HG03175 (cell line): ENCODE measurements at regions not wholly inside any gene's neighbourhood (a gene's known extent, or its start where the extent isn't known, plus 50 kb on each side); places are given as distances from the start of the nearest gene placed in this dataset.
A peak's percentile ranks its signal among the peaks of the same experiment; 100 is the strongest.

Source experiments
- ATAC-seq: cut with Tn5 transposase; IDR thresholded peaks from one replicate; pipeline ENCODE4 v1.9.1; 2021; ENCODE audit warnings: mild to moderate bottlenecking, moderate library complexity; ENCODE audit not compliant: unreplicated experiment

DNA sequence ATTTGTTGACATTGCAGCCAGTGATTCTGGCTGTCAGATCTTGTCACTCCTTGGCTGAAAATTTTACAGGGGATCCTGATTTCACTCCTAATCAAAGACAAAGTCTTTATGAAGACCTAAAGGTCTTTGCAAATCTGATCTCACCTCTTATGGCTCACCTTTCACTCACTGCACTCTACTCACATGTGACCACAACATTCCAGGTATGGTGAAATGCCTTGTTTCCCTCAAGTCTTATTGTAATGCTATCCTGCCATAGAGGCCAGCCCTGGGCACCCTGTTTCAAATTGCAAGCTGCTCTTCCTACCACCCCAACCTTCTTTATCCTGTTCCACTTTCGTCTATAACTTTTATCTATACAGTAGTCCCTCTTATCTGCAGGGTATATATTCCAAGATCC, 200.1 kb downstream of the NDFIP2 start:
- ATAC-seq: no peak

DNA sequence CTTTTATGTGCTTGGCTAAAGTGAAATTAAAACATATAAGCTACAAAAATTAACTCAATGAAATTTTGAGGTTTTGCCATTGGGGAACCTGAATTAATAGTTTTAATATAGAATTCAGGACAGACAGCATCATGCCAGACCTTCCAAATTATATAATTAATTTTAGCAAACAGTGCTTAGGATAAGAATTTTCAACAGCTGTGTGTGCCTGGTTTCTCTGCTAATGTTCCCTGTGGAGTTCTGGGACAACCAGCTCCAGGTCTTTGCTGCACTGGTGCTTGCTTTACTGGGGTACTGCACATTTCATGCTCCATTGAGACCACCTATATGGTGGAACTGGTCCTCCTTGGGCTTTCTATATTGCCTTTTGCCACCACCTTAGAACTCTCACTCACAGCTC, 199.5 kb downstream of the NDFIP2 start:
- no peak for ATAC-seq

DNA sequence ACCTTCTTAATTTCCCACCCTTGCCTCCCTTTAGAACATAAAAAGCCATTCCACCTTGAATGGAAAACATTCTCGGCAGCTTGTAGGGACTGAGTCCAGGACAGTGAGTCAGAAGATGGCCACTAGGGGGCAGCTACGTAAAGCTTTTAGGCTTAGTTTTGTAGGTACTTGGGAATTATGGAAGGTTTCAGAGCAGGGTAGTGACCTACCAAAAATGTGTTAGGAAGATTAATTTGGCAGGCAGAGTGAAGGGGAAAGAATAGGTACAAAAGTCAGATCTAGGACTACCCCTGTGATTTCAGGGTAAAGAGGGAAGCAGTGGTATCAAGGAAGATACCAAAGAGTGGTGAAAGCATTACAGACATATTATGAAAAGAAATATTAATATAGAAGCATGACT, 198.4 kb downstream of the NDFIP2 start:
- ATAC-seq: peak; percentile 78

DNA sequence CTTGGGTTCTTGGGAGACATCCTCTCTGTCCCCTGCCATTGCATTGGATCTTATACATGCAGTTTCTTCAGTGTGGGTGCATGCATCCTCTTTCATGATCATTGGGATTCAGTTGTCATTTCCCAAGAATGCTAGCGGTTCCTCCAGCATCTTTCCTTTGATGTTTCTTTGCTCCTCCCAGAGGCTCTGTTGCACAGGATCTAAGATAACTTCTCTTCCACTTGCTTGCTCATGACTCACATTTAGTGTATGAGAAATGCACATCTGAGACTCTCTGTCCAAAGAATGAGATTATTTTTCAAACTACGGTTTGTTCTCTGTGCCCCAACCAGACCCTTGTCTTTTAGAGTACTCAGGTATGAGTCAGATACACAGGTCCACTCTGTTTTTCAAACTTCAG, 197.1 kb downstream of the NDFIP2 start:
- ATAC-seq: no peak

DNA sequence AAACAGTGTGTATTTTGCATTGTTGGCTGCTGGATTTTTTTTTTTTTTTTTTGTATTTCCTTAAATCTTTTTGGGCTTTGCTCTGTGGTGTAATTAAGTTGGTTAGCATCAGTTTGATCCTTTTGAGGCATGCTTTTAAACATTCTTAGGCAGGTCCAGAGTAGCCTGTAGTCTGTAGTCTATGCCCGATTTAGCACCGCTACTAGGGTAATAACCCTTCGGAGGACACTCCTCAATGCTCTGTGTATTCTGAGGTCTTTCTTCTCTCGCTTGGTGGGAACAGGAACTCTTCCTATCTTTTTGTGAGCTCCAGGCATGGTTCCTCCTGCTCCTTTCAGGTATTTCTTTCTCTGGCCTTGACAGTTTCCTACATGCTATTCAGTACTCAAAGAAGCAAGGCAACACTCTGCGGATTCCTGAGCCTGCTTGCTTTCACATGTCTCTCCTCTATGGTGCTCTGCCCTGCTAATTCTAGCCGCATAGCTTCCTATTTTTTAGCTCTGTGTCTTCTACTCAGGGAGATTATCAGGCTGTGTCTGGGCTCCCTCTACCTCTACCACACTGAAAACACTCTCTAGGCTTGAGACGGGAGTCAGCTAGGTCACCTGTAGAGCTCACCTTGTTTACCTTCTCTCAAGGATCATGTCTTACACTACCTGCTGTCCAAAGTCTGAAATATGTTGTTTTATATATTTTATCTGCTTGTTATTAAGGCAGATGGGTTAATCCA, 195.1 kb downstream of the NDFIP2 start:
- ATAC-seq: no peak

DNA sequence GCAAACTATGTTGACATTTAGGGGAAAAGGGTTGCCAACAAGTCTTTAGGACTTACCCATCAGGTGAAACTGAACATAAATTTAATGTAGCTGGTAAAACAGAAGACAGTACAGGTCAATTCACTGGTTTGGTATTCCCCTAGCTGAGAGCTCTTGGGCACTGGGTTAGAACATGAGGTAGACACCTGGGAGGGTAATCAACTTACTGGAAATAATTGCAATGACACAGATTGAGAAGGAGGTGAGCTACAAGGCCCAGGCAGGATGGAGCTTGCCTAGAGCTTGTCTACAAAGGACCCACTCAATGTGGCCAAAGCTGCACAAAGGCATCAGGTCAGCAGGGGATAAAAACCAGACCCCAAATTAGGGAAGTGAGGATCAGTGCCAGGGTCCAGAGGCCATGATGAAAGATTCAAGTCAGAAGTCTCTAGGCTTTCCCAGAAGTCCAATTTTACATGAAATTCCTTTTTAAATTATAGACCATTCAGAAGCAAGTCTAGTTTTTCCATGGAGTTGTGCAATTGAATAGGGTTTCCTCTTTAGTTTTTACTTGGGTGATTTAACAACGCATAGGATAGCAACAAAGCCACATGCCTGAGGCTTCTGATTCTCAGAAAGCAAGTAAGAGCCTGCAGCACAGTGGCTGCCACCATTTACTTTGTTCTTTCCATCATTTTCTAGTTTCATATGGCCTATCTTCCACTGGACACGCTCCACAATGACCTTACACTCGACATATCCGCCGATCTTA, 194.0 kb downstream of the NDFIP2 start:
- ATAC-seq: no peak

DNA sequence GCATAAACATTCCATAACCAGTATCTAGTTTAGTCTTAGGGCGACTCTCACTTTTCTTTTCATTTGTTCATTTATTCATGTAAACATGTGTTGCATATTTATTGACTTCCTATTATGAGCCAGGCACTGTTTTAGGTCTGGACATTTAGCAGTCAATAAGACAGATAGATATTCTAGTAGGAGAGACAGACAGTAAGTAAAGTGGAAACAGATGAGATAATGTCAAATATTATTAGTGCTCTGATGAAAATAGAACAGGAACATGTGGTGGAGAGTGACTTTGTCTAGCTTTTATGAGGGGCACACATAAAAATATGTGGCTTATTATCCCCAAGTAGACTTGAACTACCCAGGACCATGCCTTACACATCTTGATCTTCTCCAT, 193.0 kb downstream of the NDFIP2 start:
- ATAC-seq: no peak

DNA sequence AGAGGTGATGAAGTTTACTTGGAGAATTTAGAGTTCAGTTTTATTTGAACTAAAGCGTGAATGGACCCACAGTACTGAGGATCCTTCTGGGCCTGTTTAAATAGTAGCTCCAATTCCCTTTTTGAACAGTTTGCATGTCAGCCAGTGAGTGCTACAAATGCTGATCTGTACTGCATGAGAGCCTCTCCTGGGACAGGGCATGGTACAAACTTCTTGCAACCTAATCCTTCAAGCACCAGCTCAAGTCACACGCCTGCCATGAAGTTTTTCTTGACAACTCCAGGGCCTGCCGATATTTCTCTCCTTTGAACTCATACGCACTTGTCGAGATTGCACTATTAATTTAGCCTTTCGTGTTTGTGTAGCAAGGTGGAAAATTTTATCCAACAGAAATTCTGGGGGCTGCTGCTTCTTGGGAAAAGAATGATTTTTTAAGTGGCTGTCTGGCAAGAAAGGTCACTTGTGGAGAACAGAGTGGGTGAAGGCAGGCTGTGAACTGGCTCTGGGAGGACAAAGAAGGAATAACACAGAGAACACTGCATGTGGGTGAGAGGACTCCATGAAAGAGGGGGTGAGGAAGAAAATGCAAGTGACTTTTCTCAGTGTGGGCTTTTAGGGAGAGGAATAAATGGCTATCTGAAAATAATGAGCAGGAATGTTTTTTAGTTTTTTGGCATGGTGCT, 192.5 kb downstream of the NDFIP2 start:
- ATAC-seq: no peak

DNA sequence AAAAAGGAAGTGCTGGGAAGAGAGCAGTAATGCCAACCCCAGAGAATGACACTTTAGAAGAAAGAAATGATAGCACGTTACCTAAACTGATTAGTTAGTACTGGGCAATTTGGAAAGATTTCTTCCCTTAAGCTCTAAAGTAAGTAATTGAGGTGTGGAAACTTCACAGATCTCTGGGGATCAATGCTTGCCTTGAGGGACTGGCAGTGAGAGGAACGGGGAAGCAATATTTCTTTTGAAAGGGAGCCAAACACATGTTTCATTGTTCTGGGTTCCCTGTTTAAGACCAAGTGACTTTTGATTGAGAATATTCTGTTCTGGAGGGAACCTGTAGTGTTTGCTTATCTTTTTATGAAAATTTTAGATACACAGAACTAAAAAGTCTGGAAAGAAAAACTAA, 190.5 kb downstream of the NDFIP2 start:
- no peak for ATAC-seq

DNA sequence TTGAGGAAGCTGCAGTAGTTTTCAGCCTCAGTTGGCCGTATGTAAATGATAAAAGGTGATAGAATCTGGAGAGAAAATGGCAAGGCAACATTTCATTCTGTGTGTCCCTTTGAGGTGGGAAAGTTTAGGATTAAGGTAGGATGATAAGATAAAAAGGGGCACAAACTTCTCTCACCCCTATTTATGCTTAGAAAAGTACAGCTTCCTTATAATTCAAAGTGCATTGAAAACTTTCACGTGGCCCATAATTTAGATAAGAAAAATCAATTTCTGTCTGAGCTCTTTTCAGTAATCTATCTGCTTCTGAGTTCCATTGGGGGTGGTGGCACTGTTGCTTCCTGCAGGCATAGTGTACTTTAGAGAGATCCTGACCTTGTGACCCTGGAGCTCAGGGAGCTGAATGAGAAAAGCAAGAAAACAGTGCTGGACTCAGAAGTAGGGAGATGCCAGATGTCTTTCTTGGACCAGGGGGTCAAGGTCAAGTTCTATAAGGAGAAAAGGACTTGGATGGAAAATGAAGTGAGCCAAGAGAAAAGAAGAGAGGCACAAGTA, 187.3 kb downstream of the NDFIP2 start:
- no peak for ATAC-seq

DNA sequence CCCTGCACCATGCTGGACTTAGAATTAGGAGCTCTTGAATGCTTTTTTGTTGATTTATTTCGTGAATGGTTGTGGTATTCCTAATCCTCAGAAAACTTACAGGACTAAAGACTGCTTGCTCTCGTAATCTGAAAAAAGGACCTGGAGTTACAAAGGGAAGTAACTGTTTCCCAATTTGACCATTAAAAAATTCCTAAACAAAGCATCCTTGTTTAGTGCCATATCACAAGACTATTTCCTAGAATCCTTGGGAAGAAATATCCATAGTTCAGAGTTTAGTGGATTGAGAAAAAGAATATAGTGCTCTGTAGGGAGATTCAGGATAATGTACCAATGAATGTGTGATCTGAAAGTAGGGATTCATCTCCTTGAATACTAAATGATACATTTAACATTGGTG, 186.8 kb downstream of the NDFIP2 start:
- ATAC-seq: no peak

DNA sequence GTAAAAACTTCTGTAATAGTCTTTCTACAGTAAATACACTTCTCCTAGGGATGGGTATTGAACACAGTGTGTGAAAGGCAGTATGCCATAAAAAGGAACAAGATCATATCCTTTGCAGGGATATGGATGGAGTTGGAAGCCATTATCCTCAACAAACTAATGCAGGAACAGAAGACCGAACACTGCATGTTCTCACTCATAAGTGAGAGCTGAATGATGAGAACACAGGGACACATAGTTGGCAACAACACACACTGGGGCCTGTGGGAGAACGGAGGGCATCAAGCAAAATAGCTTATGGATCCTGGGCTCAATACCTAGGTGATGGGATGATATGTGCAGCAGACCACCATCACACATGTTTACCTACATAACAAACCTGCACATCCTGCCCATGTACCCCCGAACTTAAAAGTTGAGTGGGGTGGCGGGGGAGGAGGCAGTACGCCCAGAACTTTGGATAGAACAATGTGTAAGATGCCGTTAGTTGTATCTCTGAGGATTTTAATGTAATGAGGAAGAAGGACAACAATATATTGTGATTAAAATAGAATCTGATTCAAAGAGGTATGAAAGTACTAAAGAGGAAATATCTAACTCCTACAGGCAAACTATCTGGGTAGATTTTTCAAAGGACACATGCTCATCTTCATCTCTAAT, 183.2 kb downstream of the NDFIP2 start:
- ATAC-seq: no peak

DNA sequence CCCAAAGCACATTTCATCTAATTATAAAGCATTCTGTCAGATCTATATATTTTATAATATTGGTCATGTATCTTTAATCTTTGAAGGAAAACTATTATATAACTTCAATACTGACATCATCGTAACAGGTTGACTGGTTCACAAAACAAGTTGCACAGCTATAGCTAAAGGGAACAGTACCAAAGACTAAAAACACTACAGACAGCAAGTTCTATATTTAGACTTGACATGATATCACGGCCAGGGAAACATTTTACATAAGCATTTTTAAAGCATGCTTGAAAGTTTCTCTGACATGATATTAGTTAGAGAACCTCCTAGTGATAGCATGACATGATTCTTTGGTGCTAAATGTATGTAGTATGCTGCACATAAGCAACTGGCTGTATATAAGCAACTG, 182.5 kb downstream of the NDFIP2 start:
- no peak for ATAC-seq

DNA sequence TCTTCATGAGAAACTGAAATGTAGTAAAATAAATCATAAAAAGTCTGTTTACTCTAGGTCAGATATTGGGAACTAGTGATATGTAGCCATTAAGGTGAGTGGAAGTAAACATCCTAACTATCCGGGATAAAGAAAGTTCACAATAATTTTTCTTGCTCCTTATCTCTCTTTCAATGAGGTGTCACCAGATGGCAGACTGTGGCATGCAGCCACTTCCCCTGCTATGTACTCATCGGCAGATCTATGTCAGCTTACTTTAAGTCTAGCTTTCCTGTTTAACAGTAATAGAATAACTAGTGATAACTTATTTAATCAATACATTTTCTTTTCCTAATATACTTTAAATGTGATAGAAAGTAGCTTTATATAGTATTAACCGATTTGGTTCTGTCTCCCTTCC, 181.9 kb downstream of the NDFIP2 start:
- ATAC-seq: no peak

DNA sequence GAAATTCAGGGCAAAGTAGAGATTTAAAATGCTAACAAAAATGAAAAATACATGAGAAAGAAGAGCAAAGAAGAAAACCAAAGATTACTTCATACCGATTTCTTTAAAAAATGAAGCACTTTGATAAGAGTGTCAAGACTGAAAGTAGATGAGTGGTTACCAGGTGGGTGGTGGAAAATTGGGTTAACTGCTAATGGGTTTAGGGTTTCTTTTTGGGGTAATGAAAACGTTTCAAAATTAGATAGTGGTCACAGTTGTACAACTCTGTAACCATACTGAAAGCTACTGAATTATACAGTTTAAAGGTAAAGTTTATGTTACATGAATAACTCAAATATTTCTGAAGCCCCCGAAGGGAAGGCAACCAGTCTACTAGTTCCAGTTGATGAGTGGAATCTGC, 179.4 kb downstream of the NDFIP2 start:
- no peak for ATAC-seq

DNA sequence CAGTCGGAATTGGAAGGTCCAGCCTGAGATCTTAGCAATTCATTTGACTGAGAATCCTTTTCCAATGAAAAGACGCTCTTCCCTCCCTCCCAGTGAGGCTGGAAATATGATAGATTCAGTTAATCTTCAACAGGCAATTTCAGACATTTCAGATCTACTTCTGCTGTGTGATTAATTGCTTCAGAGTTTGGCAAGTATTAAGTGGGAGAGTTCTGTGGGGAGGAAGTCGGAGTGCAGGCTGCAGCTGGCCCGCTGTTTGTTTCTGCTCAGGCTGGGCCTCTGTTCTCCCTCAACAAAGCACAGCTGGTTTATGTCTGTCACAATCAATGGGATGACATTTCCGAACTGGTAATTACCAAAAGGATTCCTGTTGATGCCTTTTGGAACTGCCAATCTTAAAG, 178.2 kb downstream of the NDFIP2 start:
- no peak for ATAC-seq

DNA sequence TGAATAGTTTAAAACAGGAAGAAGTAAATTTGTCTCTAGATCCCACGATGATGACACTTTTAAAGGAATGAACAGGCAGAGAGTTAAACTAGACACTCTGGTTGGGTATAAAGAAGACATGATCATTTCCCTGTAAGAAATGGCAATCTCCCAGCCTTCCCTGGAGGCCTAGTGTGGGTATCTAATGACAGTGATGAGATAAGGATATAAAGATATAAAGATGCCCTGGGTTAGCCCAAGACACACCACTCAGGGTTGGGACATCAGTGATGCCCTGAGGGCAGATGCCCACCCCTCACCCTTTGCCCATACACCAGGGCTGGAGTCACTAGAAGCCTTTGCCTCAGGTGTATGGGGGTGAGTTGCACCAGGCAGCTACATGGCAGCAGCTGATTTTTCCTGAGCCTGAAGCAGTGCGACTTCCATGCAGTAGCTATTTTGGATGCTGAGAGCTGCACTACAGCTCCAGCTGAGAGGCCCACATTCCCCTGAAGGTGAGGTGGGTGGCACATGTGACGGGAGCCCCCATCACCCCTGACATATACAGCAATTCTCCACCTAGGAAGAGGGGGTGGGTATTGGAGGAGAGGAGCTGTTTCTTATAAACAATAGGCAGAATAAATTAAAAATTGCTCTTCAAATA, 177.5 kb downstream of the NDFIP2 start:
- no peak for ATAC-seq

DNA sequence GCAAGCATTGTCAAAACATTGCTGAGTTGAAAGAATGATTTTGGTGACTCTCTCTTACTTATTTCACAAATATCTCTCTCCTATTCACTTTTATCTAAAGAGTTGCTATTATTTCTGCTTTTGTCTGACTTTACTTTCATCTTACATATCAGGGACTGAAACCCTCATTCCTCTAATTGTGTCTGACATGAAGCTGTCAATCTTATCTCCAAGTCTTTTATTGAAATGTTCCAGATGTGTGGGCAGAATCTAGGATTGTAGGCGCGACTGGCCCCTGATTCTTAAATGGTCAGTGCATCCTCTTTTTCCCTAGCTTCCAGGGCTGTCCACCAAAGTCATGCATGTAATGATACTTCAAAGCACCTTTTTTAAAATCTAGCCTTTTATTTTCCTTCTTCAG, 174.6 kb downstream of the NDFIP2 start:
- ATAC-seq: no peak

DNA sequence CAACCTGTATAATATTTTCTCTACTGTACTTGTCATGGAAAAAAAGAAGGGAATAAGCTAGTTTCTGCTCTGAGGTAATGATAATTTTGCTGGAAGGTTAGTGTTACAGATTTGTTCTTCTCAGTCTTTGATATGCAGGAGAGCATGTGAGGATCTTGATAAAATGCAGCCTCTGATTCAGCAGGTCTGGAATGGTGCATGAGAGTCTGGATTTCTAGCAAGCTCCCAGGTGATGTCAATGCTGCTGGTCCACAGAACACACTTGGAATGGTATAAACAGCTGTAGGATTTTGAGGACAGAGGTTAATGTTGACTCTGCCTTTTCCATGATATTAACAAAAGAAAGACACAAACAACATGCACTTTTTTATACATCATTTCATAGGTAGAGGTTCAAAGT, 173.6 kb downstream of the NDFIP2 start:
- no peak for ATAC-seq

DNA sequence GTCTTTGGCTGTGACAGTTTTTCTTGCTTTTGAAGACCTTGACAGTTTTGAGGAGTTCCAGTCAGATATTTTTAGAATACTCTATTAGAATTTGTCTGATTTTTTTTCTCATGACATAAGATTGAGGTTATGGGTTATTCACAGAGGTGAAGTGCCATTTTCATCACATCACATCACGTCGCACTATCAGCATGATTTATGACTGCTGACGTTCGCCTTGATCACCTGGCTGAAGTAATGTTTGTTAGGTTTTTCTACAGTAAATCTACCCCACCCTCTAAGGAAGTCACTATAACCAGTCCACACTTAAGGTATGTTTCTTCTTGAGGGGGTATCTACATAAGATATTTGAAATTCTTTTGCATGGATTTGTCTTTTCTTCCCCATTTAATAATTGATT, 169.7 kb downstream of the NDFIP2 start:
- ATAC-seq: no peak

DNA sequence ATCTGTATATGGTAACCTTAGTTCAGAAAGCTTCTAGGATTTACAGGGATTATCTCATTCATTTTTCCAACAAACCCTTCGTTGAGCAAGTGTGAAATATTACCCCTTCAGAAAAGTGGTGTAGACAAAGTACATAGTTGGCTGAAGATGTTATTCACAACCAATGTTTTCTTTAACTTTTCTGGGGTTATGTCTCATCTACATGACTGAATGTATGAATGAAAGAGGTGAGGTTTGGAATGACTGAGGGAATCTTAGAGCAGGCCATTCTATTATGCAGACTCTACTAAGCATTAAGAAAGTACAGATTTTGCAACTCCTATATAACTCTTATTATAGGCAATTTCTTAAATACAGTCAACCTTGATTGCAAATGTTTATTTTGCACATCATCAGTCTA, 167.2 kb downstream of the NDFIP2 start:
- no peak for ATAC-seq
